CD14-positive monocyte (primary cell): ENCODE measurements at regions not wholly inside any gene's neighbourhood (a gene's known extent, or its start where the extent isn't known, plus 50 kb on each side); places are given as distances from the start of the nearest gene placed in this dataset.
A peak's percentile ranks its signal among the peaks of the same experiment; 100 is the strongest.
"Not testable (repeated sequence)": the region's sequence is repeated elsewhere in the genome, so short reads cannot be mapped to it uniquely, and the experiment has no call there.

Experiments used
- DNase-seq, 3 donors: peaks; one replicate each; pipeline ENCODE4 v3.0.0-alpha.2; 2011 to 2022
- H2AFZ ChIP-seq: 2 replicates; pipeline ENCODE4 v1.6.0; 2012; ENCODE audit warnings: mild to moderate bottlenecking, low read depth, low read length, inconsistent platforms; ENCODE audit not compliant: insufficient read depth, poor library complexity, severe bottlenecking
- H3K27ac ChIP-seq, 2 donors: 1 replicate in 1 of 2; 2 replicates in 1 of 2; pipeline ENCODE4 v1.5.1; 2012 to 2013; ENCODE audit warnings: low read length in 2 of 2, control low read depth in 1 of 2, inconsistent platforms in 1 of 2, low read depth in 1 of 2, mild to moderate bottlenecking in 1 of 2
- H3K27me3 ChIP-seq, 2 donors: one replicate each; pipeline versions ENCODE4 v1.6.0 to v1.6.1; 2011 to 2013; ENCODE audit warnings: low read length in 2 of 2; ENCODE audit not compliant: control insufficient read depth in 2 of 2, insufficient read depth in 2 of 2
- H3K36me3 ChIP-seq, 2 donors: replicated peaks in 1 of 2; 1 replicate in 1 of 2; 2 replicates in 1 of 2; pipeline versions ENCODE4 v1.5.1 to v1.6.1; 2012 to 2013; ENCODE audit warnings: low read length in 2 of 2, control low read depth in 1 of 2, inconsistent platforms in 1 of 2, mild to moderate bottlenecking in 1 of 2; ENCODE audit not compliant: insufficient read depth in 2 of 2, control insufficient read depth in 1 of 2
- H3K4me1 ChIP-seq, 2 donors: 1 replicate in 1 of 2; 2 replicates in 1 of 2; pipeline versions ENCODE4 v1.5.1 to v1.6.1; 2012 to 2013; ENCODE audit warnings: low read length in 2 of 2, control low read depth in 1 of 2, inconsistent platforms in 1 of 2, mild to moderate bottlenecking in 1 of 2, moderate library complexity in 1 of 2; ENCODE audit not compliant: insufficient read depth in 2 of 2, control insufficient read depth in 1 of 2
- H3K4me2 ChIP-seq: replicated peaks from 2 replicates; pipeline ENCODE3; 2012; ENCODE audit warnings: low read length, moderate library complexity, mild to moderate bottlenecking; ENCODE audit not compliant: poor library complexity, severe bottlenecking; ENCODE audit errors: extremely low read depth
- H3K4me3 ChIP-seq, 3 experiments: fragments of 200-600 bp in 1 of 3; sonication (generic) in 1 of 3; replicated peaks in 1 of 3; 1 replicate in 2 of 3; 2 replicates in 1 of 3; pipeline ENCODE4 v1.5.1; 2011 to 2013; ENCODE audit warnings: low read length in 3 of 3, mild to moderate bottlenecking in 3 of 3, control low read depth in 2 of 3, low read depth in 2 of 3, inconsistent platforms in 1 of 3, moderate library complexity in 1 of 3
- H3K79me2 ChIP-seq: 2 replicates; pipeline ENCODE4 v1.6.0; 2012; ENCODE audit warnings: mild to moderate bottlenecking, control low read depth, inconsistent platforms, low read length, moderate library complexity; ENCODE audit not compliant: insufficient read depth
- H3K9ac ChIP-seq: 2 replicates; pipeline ENCODE4 v1.6.0; 2017; ENCODE audit warnings: low read length, mild to moderate bottlenecking; ENCODE audit not compliant: insufficient read depth, poor library complexity, severe bottlenecking
- H3K9me3 ChIP-seq, 2 donors: replicated peaks in 1 of 2; 1 replicate in 1 of 2; 2 replicates in 1 of 2; pipeline versions ENCODE4 v1.5.1 to v1.6.1; 2012 to 2013; ENCODE audit warnings: low read length in 2 of 2, control low read depth in 1 of 2; ENCODE audit not compliant: control insufficient read depth in 1 of 2, insufficient read depth in 1 of 2
- H4K20me1 ChIP-seq: 2 replicates; pipeline ENCODE4 v1.6.0; 2012; ENCODE audit warnings: mild to moderate bottlenecking, low read length, control low read depth, moderate library complexity; ENCODE audit not compliant: insufficient read depth
- H3K27ac Mint-ChIP-seq, 7 donors: one replicate each; pipeline ENCODE4 v1.8.0; 2020; ENCODE audit warnings: mild to moderate bottlenecking in 7 of 7, mixed read lengths in 7 of 7, moderate library complexity in 6 of 7, inconsistent platforms in 2 of 7
- H3K27me3 Mint-ChIP-seq, 3 donors: one replicate each; pipeline ENCODE4 v1.8.0; 2021 to 2022; ENCODE audit warnings: low read depth in 3 of 3, mild to moderate bottlenecking in 3 of 3, mixed read lengths in 3 of 3, moderate library complexity in 3 of 3, inconsistent platforms in 1 of 3
- H3K36me3 Mint-ChIP-seq, 2 donors: one replicate each; pipeline ENCODE4 v1.8.0; 2020; ENCODE audit warnings: mixed read lengths in 2 of 2, inconsistent platforms in 1 of 2, mild to moderate bottlenecking in 1 of 2
- H3K4me1 Mint-ChIP-seq: one replicate; pipeline ENCODE4 v1.8.0; 2020; ENCODE audit warnings: mild to moderate bottlenecking, mixed read lengths
- H3K4me3 Mint-ChIP-seq, 2 donors: one replicate each; pipeline ENCODE4 v1.8.0; 2020; ENCODE audit warnings: mild to moderate bottlenecking in 2 of 2, mixed read lengths in 2 of 2, moderate library complexity in 1 of 2
- H3K9me3 Mint-ChIP-seq, 7 donors: one replicate each; pipeline ENCODE4 v1.8.0; 2020 to 2022; ENCODE audit warnings: mixed read lengths in 7 of 7, mild to moderate bottlenecking in 6 of 7, moderate library complexity in 6 of 7, inconsistent platforms in 2 of 7
- CTCF ChIP-seq: fragments of 200-600 bp; IDR thresholded peaks from one replicate; pipeline ENCODE4 v1.8.0; 2022; ENCODE audit warnings: antibody characterized with exemption, mild to moderate bottlenecking
- WGBS: methylation state at CpG from one replicate; pipeline ENCODE4 v1.1.5; 2013; ENCODE audit warnings: missing lambda C conversion rate; ENCODE audit not compliant: insufficient coverage; 5-methylcytosine and 5-hydroxymethylcytosine counted together
- intact Hi-C, 2 donors: fragments of 100-400 bp; cut with micrococcal nuclease; formaldehyde crosslinking; loops; one replicate each; pipeline versions ENCODE4 v1.15.0 to v1.15.1; 2023

GRCh38 chrX:39430551-39430950, 629.3 kb downstream of the MID1IP1 start:
- no peak overlapping the region for H3K27ac ChIP-seq
- H3K9me3 ChIP-seq = no peaks in the 10 kb centered on the region
- no peak overlapping the region for H3K4me3 ChIP-seq
- Mint-ChIP-seq H3K4me1 (peaks cover 16% of the 10 kb centered on the region), H3K9me3 (peaks cover 0 to 8% (median 0%) of the 10 kb centered on the region in 7 donors), H3K27ac (peak overlapping the region in 1 of 7 donors; percentile 13), H3K36me3 (no peaks in the 10 kb centered on the region), H3K27me3 (peaks cover 0 to 3% (median 1%) of the 10 kb centered on the region in 3 donors), H3K4me3 (no peak overlapping the region)
- no peak overlapping the region for H3K9ac ChIP-seq
- intact Hi-C loops = no loop called here
- no peak for DNase-seq
- H3K4me1 ChIP-seq = peaks cover 4 to 12% of the 10 kb centered on the region in 2 donors
- H3K27me3 ChIP-seq = no peaks in the 10 kb centered on the region
- no peaks in the 10 kb centered on the region for H3K79me2 ChIP-seq
- H2AFZ ChIP-seq = no peak overlapping the region
- H3K4me2 ChIP-seq = no peak overlapping the region
- no peak for TF ChIP-seq CTCF
- H4K20me1 ChIP-seq = no peaks in the 10 kb centered on the region
- H3K36me3 ChIP-seq = no peaks in the 10 kb centered on the region
- WGBS = no CpG with 5 or more reads among the region's 5 CpGs

- Histone ChIP-seq H4K20me1 (no peaks in the 10 kb centered on the region), H3K9ac (no peak overlapping the region), H3K27me3 (no peaks in the 10 kb centered on the region), H3K9me3 (peaks cover under 1% of the 10 kb centered on the region in 2 donors), H2AFZ (no peak overlapping the region), H3K4me2 (no peak overlapping the region), H3K4me1 (peaks cover 4 to 12% of the 10 kb centered on the region in 2 donors), H3K36me3 (no peaks in the 10 kb centered on the region), H3K79me2 (no peaks in the 10 kb centered on the region), H3K27ac (no peak overlapping the region), H3K4me3 (no peak overlapping the region)
- WGBS = no CpG with 5 or more reads among the region's 2 CpGs
- TF ChIP-seq CTCF = no peak
- H3K4me1 Mint-ChIP-seq = peaks cover 20% of the 10 kb centered on the region
- peaks cover 0 to 3% (median 1%) of the 10 kb centered on the region in 3 donors for H3K27me3 Mint-ChIP-seq
- DNase-seq = no peak
- no peak overlapping the region for H3K4me3 Mint-ChIP-seq
- H3K27ac Mint-ChIP-seq = no peak overlapping the region
- H3K9me3 Mint-ChIP-seq = peaks cover 0 to 13% (median 4%) of the 10 kb centered on the region in 7 donors
- intact Hi-C loops = no loop called here
- no peaks in the 10 kb centered on the region for H3K36me3 Mint-ChIP-seq
Observed at GRCh38 chrX:39431893-39432292, 630.6 kb downstream of the MID1IP1 start.

- H3K4me3 Mint-ChIP-seq, H3K79me2 ChIP-seq, H3K9me3 ChIP-seq, H3K36me3 ChIP-seq, H3K27me3 Mint-ChIP-seq, H3K27me3 ChIP-seq, H3K4me2 ChIP-seq, H3K9ac ChIP-seq, H2AFZ ChIP-seq, H3K4me1 ChIP-seq, H4K20me1 ChIP-seq, H3K4me1 Mint-ChIP-seq, H3K4me3 ChIP-seq, H3K36me3 Mint-ChIP-seq, intact Hi-C loops: not testable (repeated sequence)
- WGBS = 60% methylated on average over 1 of the region's 5 CpGs
- Mint-ChIP-seq H3K27ac (peak overlapping the region in 4 of 7 donors; percentile 36 to 63 (median 53)), H3K9me3 (peaks cover 0 to 18% (median 10%) of the 10 kb centered on the region in 7 donors)
- H3K27ac ChIP-seq = peak overlapping the region in 1 of 2 donors; percentile 25
- peak; percentile 38 to 79 (median 53) for DNase-seq
Observed at GRCh38 chrX:39434671-39435070, 633.4 kb downstream of the MID1IP1 start.
